ENCODE measurements at regions not wholly inside any gene's neighbourhood (a gene's known extent, or its start where the extent isn't known, plus 50 kb on each side); places are given as distances from the start of the nearest gene placed in this dataset.

DNA sequence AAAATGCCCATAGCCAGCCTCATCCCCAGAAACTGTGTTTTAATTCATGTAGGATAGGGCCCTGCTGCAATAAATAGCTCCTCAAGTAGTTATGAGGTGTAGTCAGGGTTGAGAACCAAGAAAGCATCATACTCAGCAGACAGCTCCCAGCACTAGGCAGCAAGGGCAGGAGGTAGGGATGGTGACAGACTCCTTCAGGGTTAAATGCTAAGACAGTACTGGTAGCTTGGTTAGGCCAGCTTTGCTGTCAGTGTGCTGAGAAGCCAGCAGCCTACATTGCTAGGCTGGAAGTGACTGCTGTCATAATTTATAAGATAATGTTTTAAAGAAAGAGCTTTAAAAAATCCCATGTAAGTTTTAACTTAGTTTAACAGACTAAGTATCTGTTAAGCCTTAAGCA, 113.9 kb upstream of the IMMP2L start:
- Histone ChIP-seq H3K4me1 (ENCODE audit: control insufficient read depth, low read depth, low read length) (no peaks in the 10 kb centered on the region), H3K27ac (ENCODE audit: low read length) (no peak overlapping the region), H3K9ac (ENCODE audit: low read length) (no peak overlapping the region), H3K9me3 (ENCODE audit: control insufficient read depth, low read depth, low read length) (no peaks in the 10 kb centered on the region), H3K27me3 (ENCODE audit: control insufficient read depth, insufficient read depth, low read length) (no peaks in the 10 kb centered on the region), H3K4me3 (ENCODE audit: low read length) (no peak overlapping the region), H3K36me3 (ENCODE audit: control insufficient read depth, low read depth, low read length) (no peaks in the 10 kb centered on the region)

GRCh38 chr7:111672901-111673300, 110.6 kb upstream of the IMMP2L start:
- Histone ChIP-seq H3K27ac (ENCODE audit: low read length) (no peak overlapping the region), H3K36me3 (ENCODE audit: control insufficient read depth, low read depth, low read length) (no peaks in the 10 kb centered on the region), H3K4me1 (ENCODE audit: control insufficient read depth, low read depth, low read length) (no peaks in the 10 kb centered on the region), H3K9ac (ENCODE audit: low read length) (no peak overlapping the region), H3K9me3 (ENCODE audit: control insufficient read depth, low read depth, low read length) (no peaks in the 10 kb centered on the region), H3K27me3 (ENCODE audit: control insufficient read depth, insufficient read depth, low read length) (no peaks in the 10 kb centered on the region), H3K4me3 (ENCODE audit: low read length) (no peak overlapping the region)

DNA sequence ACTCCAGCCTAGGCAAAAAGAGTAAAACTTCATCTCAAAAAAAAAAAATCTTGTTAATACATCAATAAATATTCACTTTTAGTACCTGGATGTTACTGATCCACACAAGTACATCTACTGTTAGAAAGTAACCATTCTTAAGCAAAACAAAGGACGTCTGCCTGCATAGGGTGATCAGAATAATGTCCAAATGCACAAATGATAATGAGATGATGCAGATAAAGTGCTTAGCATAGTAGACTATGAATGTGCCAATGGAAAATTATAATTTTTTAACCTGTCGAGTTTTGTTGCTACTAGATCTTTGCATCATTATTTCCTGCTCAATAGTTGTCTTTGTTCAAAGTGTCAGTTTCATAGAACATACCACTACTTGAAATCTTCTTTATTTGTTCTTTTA, 109.6 kb upstream of the IMMP2L start:
- no peaks in the 10 kb centered on the region for H3K27me3 ChIP-seq (ENCODE audit: control insufficient read depth, insufficient read depth, low read length)
- no peaks in the 10 kb centered on the region for H3K36me3 ChIP-seq (ENCODE audit: control insufficient read depth, low read depth, low read length)
- H3K9ac ChIP-seq (ENCODE audit: low read length), result no peak overlapping the region
- H3K4me1 ChIP-seq (ENCODE audit: control insufficient read depth, low read depth, low read length), result no peaks in the 10 kb centered on the region
- no peak overlapping the region for H3K4me3 ChIP-seq (ENCODE audit: low read length)
- no peaks in the 10 kb centered on the region for H3K9me3 ChIP-seq (ENCODE audit: control insufficient read depth, low read depth, low read length)
- H3K27ac ChIP-seq (ENCODE audit: low read length), result no peak overlapping the region

GRCh38 chr7:111668711-111669110, 106.4 kb upstream of the IMMP2L start:
- Histone ChIP-seq H3K4me1 (ENCODE audit: control insufficient read depth, low read depth, low read length) (peaks cover 10% of the 10 kb centered on the region), H3K36me3 (ENCODE audit: control insufficient read depth, low read depth, low read length) (no peaks in the 10 kb centered on the region), H3K9ac (ENCODE audit: low read length) (no peak overlapping the region), H3K27me3 (ENCODE audit: control insufficient read depth, insufficient read depth, low read length) (no peaks in the 10 kb centered on the region), H3K9me3 (ENCODE audit: control insufficient read depth, low read depth, low read length) (no peaks in the 10 kb centered on the region), H3K27ac (ENCODE audit: low read length) (no peak overlapping the region), H3K4me3 (ENCODE audit: low read length) (no peak overlapping the region)

- Histone ChIP-seq H3K4me3 (ENCODE audit: low read length) (no peak overlapping the region), H3K27ac (ENCODE audit: low read length) (no peak overlapping the region), H3K9me3 (ENCODE audit: control insufficient read depth, low read depth, low read length) (no peaks in the 10 kb centered on the region), H3K4me1 (ENCODE audit: control insufficient read depth, low read depth, low read length) (peaks cover 10% of the 10 kb centered on the region), H3K36me3 (ENCODE audit: control insufficient read depth, low read depth, low read length) (no peaks in the 10 kb centered on the region), H3K9ac (ENCODE audit: low read length) (no peak overlapping the region), H3K27me3 (ENCODE audit: control insufficient read depth, insufficient read depth, low read length) (no peaks in the 10 kb centered on the region)
Measured at GRCh38 chr7:111667488-111667887, 105.2 kb upstream of the IMMP2L start.

GRCh38 chr7:111666260-111666659, 104.0 kb upstream of the IMMP2L start:
- Histone ChIP-seq H3K9ac (ENCODE audit: low read length) (no peak overlapping the region), H3K4me1 (ENCODE audit: control insufficient read depth, low read depth, low read length) (peaks cover 14% of the 10 kb centered on the region), H3K36me3 (ENCODE audit: control insufficient read depth, low read depth, low read length) (no peaks in the 10 kb centered on the region), H3K27me3 (ENCODE audit: control insufficient read depth, insufficient read depth, low read length) (no peaks in the 10 kb centered on the region), H3K4me3 (ENCODE audit: low read length) (no peak overlapping the region), H3K9me3 (ENCODE audit: control insufficient read depth, low read depth, low read length) (no peaks in the 10 kb centered on the region), H3K27ac (ENCODE audit: low read length) (no peak overlapping the region)

DNA sequence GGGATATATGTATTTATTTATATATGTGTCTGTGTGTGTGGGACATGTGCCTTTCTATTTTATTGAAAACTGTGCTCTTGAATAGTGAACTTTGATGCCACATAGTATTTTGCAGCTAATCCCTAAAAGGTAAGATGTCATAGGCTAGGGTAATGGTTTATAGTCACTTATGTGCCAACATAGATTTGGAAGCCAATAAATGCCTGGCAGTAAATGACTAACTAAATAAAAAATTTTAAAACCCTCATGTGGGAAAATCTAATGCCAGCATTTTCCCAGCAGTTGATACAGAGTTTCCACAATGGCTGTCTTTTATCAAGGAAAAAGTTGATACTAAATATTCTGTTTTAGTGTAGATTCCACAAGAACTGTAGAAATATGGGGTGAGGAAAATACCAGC, 101.5 kb upstream of the IMMP2L start:
- Histone ChIP-seq H3K9ac (ENCODE audit: low read length) (no peak overlapping the region), H3K9me3 (ENCODE audit: control insufficient read depth, low read depth, low read length) (no peaks in the 10 kb centered on the region), H3K27ac (ENCODE audit: low read length) (no peak overlapping the region), H3K4me3 (ENCODE audit: low read length) (no peak overlapping the region), H3K4me1 (ENCODE audit: control insufficient read depth, low read depth, low read length) (peaks cover 14% of the 10 kb centered on the region), H3K27me3 (ENCODE audit: control insufficient read depth, insufficient read depth, low read length) (no peaks in the 10 kb centered on the region), H3K36me3 (ENCODE audit: control insufficient read depth, low read depth, low read length) (no peaks in the 10 kb centered on the region)

DNA sequence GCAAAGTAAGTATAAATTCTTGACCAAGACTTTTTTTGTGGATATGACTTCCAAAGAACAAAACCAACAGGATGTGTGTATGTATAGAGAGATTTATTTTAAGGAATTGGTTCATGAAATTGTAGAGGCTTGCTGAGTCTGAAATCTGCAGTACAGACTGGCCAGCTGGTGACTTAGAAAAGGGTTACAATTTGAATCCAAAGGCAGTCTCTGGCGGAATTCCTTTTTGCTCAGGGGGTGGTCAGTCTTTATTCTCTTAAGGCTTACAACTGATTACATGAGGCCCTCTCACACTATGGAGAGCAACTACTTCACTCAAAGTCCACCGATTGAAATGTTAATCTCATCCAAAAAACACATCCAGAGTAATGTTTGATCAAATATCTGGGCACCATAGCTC, 100.1 kb upstream of the IMMP2L start:
- Histone ChIP-seq H3K27me3 (ENCODE audit: control insufficient read depth, insufficient read depth, low read length) (no peaks in the 10 kb centered on the region), H3K36me3 (ENCODE audit: control insufficient read depth, low read depth, low read length) (no peaks in the 10 kb centered on the region), H3K9ac (ENCODE audit: low read length) (no peak overlapping the region), H3K9me3 (ENCODE audit: control insufficient read depth, low read depth, low read length) (no peaks in the 10 kb centered on the region), H3K4me1 (ENCODE audit: control insufficient read depth, low read depth, low read length) (peaks cover 14% of the 10 kb centered on the region), H3K27ac (ENCODE audit: low read length) (no peak overlapping the region), H3K4me3 (ENCODE audit: low read length) (no peak overlapping the region)

DNA sequence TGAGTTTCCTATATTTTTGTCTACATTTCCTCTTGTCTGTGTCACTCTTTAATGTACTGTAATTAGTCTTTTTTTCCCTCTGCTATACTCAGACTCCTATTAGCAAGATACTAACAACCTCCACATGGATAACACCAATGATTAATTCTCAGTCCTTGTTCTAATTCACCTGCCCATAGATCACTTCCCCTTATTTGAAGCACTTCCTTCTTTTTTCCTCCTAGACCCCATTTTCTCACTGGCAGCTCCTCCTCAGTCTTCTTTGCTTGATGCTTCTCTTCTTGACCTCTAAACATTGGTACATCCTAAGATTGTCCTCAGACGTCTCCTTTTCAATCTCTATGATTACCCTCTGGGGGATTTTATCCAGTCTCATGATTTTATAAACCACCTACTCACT, 98.2 kb upstream of the IMMP2L start:
- Histone ChIP-seq H3K27ac (ENCODE audit: low read length) (no peak overlapping the region), H3K4me3 (ENCODE audit: low read length) (no peak overlapping the region), H3K4me1 (ENCODE audit: control insufficient read depth, low read depth, low read length) (peaks cover 14% of the 10 kb centered on the region), H3K9ac (ENCODE audit: low read length) (no peak overlapping the region), H3K9me3 (ENCODE audit: control insufficient read depth, low read depth, low read length) (no peaks in the 10 kb centered on the region), H3K36me3 (ENCODE audit: control insufficient read depth, low read depth, low read length) (no peaks in the 10 kb centered on the region), H3K27me3 (ENCODE audit: control insufficient read depth, insufficient read depth, low read length) (no peaks in the 10 kb centered on the region)

DNA sequence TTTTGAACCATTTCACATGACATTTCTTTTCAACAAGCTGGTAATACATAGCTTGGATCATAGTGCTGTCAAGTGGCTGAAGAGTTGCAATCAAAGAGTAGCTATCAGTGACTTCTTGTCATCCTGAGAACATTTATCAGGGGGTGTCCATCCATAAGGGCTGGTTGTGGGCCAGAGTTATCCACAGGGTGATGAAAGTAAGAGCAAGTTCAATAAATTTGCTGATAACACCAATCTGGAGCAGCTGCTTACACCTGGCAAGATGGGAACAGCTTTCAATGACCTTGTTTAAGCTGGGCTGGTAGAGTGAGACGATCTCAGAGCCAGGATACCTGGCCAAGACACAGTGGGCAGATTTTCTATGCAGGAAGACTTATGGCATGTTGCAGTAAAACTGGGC, 96.3 kb upstream of the IMMP2L start:
- Histone ChIP-seq H3K27me3 (ENCODE audit: control insufficient read depth, insufficient read depth, low read length) (no peaks in the 10 kb centered on the region), H3K36me3 (ENCODE audit: control insufficient read depth, low read depth, low read length) (no peaks in the 10 kb centered on the region), H3K4me3 (ENCODE audit: low read length) (no peak overlapping the region), H3K27ac (ENCODE audit: low read length) (no peak overlapping the region), H3K4me1 (ENCODE audit: control insufficient read depth, low read depth, low read length) (peaks cover 5% of the 10 kb centered on the region), H3K9ac (ENCODE audit: low read length) (no peak overlapping the region), H3K9me3 (ENCODE audit: control insufficient read depth, low read depth, low read length) (no peaks in the 10 kb centered on the region)

GRCh38 chr7:111657018-111657417, 94.7 kb upstream of the IMMP2L start:
- Histone ChIP-seq H3K27ac (ENCODE audit: low read length) (no peak overlapping the region), H3K4me3 (ENCODE audit: low read length) (no peak overlapping the region), H3K27me3 (ENCODE audit: control insufficient read depth, insufficient read depth, low read length) (no peaks in the 10 kb centered on the region), H3K4me1 (ENCODE audit: control insufficient read depth, low read depth, low read length) (no peaks in the 10 kb centered on the region), H3K9me3 (ENCODE audit: control insufficient read depth, low read depth, low read length) (no peaks in the 10 kb centered on the region), H3K36me3 (ENCODE audit: control insufficient read depth, low read depth, low read length) (no peaks in the 10 kb centered on the region), H3K9ac (ENCODE audit: low read length) (no peak overlapping the region)

- H3K9ac ChIP-seq (ENCODE audit: low read length), result no peak overlapping the region
- H3K4me1 ChIP-seq (ENCODE audit: control insufficient read depth, low read depth, low read length), result no peaks in the 10 kb centered on the region
- H3K4me3 ChIP-seq (ENCODE audit: low read length), result no peak overlapping the region
- no peak overlapping the region for H3K27ac ChIP-seq (ENCODE audit: low read length)
- no peaks in the 10 kb centered on the region for H3K27me3 ChIP-seq (ENCODE audit: control insufficient read depth, insufficient read depth, low read length)
- no peaks in the 10 kb centered on the region for H3K9me3 ChIP-seq (ENCODE audit: control insufficient read depth, low read depth, low read length)
- H3K36me3 ChIP-seq (ENCODE audit: control insufficient read depth, low read depth, low read length), result no peaks in the 10 kb centered on the region
Measured at GRCh38 chr7:111654343-111654742, 92.1 kb upstream of the IMMP2L start.

All from iPS-18a (cell line).